T47D (cell line): ENCODE measurements at regions not wholly inside any gene's neighbourhood (a gene's known extent, or its start where the extent isn't known, plus 50 kb on each side); places are given as distances from the start of the nearest gene placed in this dataset.

Experiments
- DNase-seq, 2 experiments: peaks; one replicate each; pipeline versions ENCODE4 v3.0.0 to v3.0.0-alpha.2; 2011 to 2012; ENCODE audit warnings: low read depth in 1 of 2, low spot score in 1 of 2
- JUND ChIP-seq: IDR thresholded peaks from 2 replicates; pipeline ENCODE4 v1.6.1; 2012; ENCODE audit warnings: low read depth
- in situ Hi-C: cut with HindIII; loops from 2 replicates; pipeline ENCODE4 v1.10.0; 2016; ENCODE audit warnings: low sequenced_read_pairs, low pct_unique_long_range_greater_than_20kb

- TF ChIP-seq JUND: no peak
These were observed 81.7 kb upstream of the ATP1B1 start for GRCh38 chr1:169024800-169025271.

GRCh38 chr1:169025412-169025811, 81.1 kb upstream of the ATP1B1 start:
- TF ChIP-seq JUND: no peak
- in situ Hi-C loops: no loop called here
- no peak for DNase-seq

More at GRCh38 chr1:169024800-169025271, 81.7 kb upstream of the ATP1B1 start:
- in situ Hi-C loops: no loop called here
- no peak for DNase-seq

- DNase-seq: no peak
- TF ChIP-seq JUND: no peak
- in situ Hi-C loops: no loop called here
These were observed 78.7 kb upstream of the ATP1B1 start for GRCh38 chr1:169027607-169028320.

- peak; percentile 45 to 74 for DNase-seq
- TF ChIP-seq JUND: no peak
- in situ Hi-C loops: no loop called here
These were observed 74.8 kb upstream of the ATP1B1 start for GRCh38 chr1:169031566-169032224.

- in situ Hi-C loops: no loop called here
- DNase-seq: no peak
- TF ChIP-seq JUND: no peak
These were observed 65.1 kb upstream of the ATP1B1 start for GRCh38 chr1:169041366-169041765.

- DNase-seq: no peak
- in situ Hi-C loops: no loop called here
- no peak for TF ChIP-seq JUND
These were observed 64.1 kb upstream of the ATP1B1 start for GRCh38 chr1:169042377-169042776.

- no peak for DNase-seq
- in situ Hi-C loops: no loop called here
- TF ChIP-seq JUND: no peak
These were observed 62.7 kb upstream of the ATP1B1 start for GRCh38 chr1:169043823-169044222.

- in situ Hi-C loops: no loop called here
- no peak for TF ChIP-seq JUND
- DNase-seq: no peak
These were observed 62.2 kb upstream of the ATP1B1 start for GRCh38 chr1:169044296-169044695.

- DNase-seq: no peak
These were observed 61.5 kb upstream of the ATP1B1 start for GRCh38 chr1:169044971-169045370.

GRCh38 chr1:169046671-169047070, 59.8 kb upstream of the ATP1B1 start:
- in situ Hi-C loops: no loop called here
- DNase-seq: no peak
- no peak for TF ChIP-seq JUND

More at GRCh38 chr1:169044971-169045370, 61.5 kb upstream of the ATP1B1 start:
- in situ Hi-C loops: no loop called here
- TF ChIP-seq JUND: no peak

GRCh38 chr1:169047074-169047473, 59.4 kb upstream of the ATP1B1 start:
- no peak for TF ChIP-seq JUND
- in situ Hi-C loops: no loop called here

GRCh38 chr1:169048043-169048442, 58.4 kb upstream of the ATP1B1 start:
- in situ Hi-C loops: no loop called here
- TF ChIP-seq JUND: no peak

More at GRCh38 chr1:169047074-169047473, 59.4 kb upstream of the ATP1B1 start:
- no peak for DNase-seq

GRCh38 chr1:169049258-169049938, 57.1 kb upstream of the ATP1B1 start:
- DNase-seq: no peak
- in situ Hi-C loops: no loop called here
- no peak for TF ChIP-seq JUND

More at GRCh38 chr1:169048043-169048442, 58.4 kb upstream of the ATP1B1 start:
- DNase-seq: peak in 1 of 2 experiments; percentile 52
